Esophagus muscularis mucosa (tissue), 3 donors: ENCODE measurements at regions not wholly inside any gene's neighbourhood (a gene's known extent, or its start where the extent isn't known, plus 50 kb on each side); places are given as distances from the start of the nearest gene placed in this dataset.

Source experiments
- CTCF ChIP-seq, 3 experiments: fragments of 200-600 bp in 2 of 3; fragments of 450-650 bp in 1 of 3; sonication (generic) in 2 of 3; IDR thresholded peaks; one replicate each; pipeline ENCODE4 v1.5.1; 2017 to 2019; ENCODE audit warnings: antibody characterized with exemption in 3 of 3, mild to moderate bottlenecking in 2 of 3, moderate library complexity in 1 of 3
- POLR2AphosphoS5 ChIP-seq, 2 donors: sonication (generic); formaldehyde crosslinking; IDR thresholded peaks; one replicate each; pipeline ENCODE4 v1.6.1; 2017; ENCODE audit warnings: antibody characterized with exemption in 2 of 2

- TF ChIP-seq CTCF (IDR thresholded peaks at IDR 0.05), result no peak
- TF ChIP-seq POLR2AphosphoS5 (IDR thresholded peaks at IDR 0.05), result no peak
Observed at GRCh38 chr3:144866476-144866875, 894.9 kb downstream of the DIPK2A start.
